ENCODE measurements at regions not wholly inside any gene's neighbourhood (a gene's known extent, or its start where the extent isn't known, plus 50 kb on each side); places are given as distances from the start of the nearest gene placed in this dataset.

DNA sequence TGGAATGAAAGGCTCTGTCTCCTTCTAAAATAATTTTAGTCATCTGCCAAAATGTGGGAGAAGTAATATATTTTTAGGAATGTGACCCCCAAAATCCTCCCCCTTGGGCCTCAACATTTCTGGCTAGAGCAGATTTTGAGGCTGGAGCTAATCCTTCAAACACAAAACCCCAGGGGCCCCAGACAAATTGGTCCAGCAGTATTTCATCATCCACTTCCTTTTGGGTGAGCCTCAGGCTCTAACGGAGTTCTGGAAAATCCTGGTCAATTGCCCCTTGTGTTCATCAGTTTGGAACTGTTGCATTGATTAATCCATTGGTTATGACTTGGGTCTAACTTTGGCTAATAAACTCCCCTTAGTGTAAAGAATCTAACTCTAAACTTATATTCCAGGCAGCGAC lies 67.4 kb upstream of the PCDH19 start:
- no peaks in the 10 kb centered on the region for H3K27me3 ChIP-seq
- 66 to 73% (median 70%) methylated on average over 2 of the region's 2 CpGs for WGBS, 5 donors

More for the DNA sequence above, 67.4 kb upstream of the PCDH19 start:
- no peaks in the 10 kb centered on the region for H3K9me3 ChIP-seq
- H3K36me3 ChIP-seq = no peaks in the 10 kb centered on the region
- intact Hi-C loops (cut with DNase I; ENCODE audit: low total_unique reads) = no loop called here
- TF ChIP-seq POLR2A (IDR thresholded peaks at IDR 0.05) (no peak), POLR2AphosphoS5 (IDR thresholded peaks at IDR 0.05) (no peak), CTCF (IDR thresholded peaks at IDR 0.05) (no peak), EP300 (IDR thresholded peaks at IDR 0.05) (no peak)
- DNase-seq = peak in 1 of 2 donors; percentile 21
- no peaks in the 10 kb centered on the region for H3K4me1 ChIP-seq
- no peak overlapping the region for H3K27ac ChIP-seq
- no peak overlapping the region for H3K4me3 ChIP-seq
